ENCODE measurements at regions not wholly inside any gene's neighbourhood (a gene's known extent, or its start where the extent isn't known, plus 50 kb on each side); places are given as distances from the start of the nearest gene placed in this dataset.
A peak's percentile ranks its signal among the peaks of the same experiment; 100 is the strongest.

- no peak for DNase-seq
These were observed 65.5 kb downstream of the ANKRD60 start for GRCh38 chr20:58162986-58163385.

GRCh38 chr20:58161192-58161591, 67.3 kb downstream of the ANKRD60 start:
- DNase-seq, result no peak

- DNase-seq, result no peak
These were observed 67.9 kb downstream of the ANKRD60 start for GRCh38 chr20:58160451-58161061.

- DNase-seq, result no peak
These were observed 73.1 kb downstream of the ANKRD60 start for GRCh38 chr20:58155148-58155925.

GRCh38 chr20:58154113-58154512, 74.3 kb downstream of the ANKRD60 start:
- DNase-seq, result no peak

- DNase-seq, result no peak
These were observed 75.3 kb downstream of the ANKRD60 start for GRCh38 chr20:58153121-58153520.

GRCh38 chr20:58150772-58151171, 77.7 kb downstream of the ANKRD60 start:
- no peak for DNase-seq

GRCh38 chr20:58149437-58150091, 78.9 kb downstream of the ANKRD60 start:
- DNase-seq, result no peak

GRCh38 chr20:58148891-58149290, 79.6 kb downstream of the ANKRD60 start:
- DNase-seq, result peak; percentile 57

GRCh38 chr20:58147628-58148370, 80.7 kb downstream of the ANKRD60 start:
- no peak for DNase-seq

- peak; percentile 18 for DNase-seq
These were observed 81.7 kb downstream of the ANKRD60 start for GRCh38 chr20:58146746-58147140.

- peak; percentile 20 for DNase-seq
These were observed 82.2 kb downstream of the ANKRD60 start for GRCh38 chr20:58146081-58146745.

GRCh38 chr20:58145506-58146080, 82.9 kb downstream of the ANKRD60 start:
- DNase-seq, result peak; percentile 31

GRCh38 chr20:58144096-58144495, 84.4 kb downstream of the ANKRD60 start:
- DNase-seq, result peak; percentile 21

GRCh38 chr20:58143531-58143930, 84.9 kb downstream of the ANKRD60 start:
- peak; percentile 10 for DNase-seq

GRCh38 chr20:58142843-58143185, 85.6 kb downstream of the ANKRD60 start:
- DNase-seq, result peak; percentile 13

- DNase-seq, result no peak
These were observed 86.2 kb downstream of the ANKRD60 start for GRCh38 chr20:58141971-58142842.

- no peak for DNase-seq
These were observed 87.0 kb downstream of the ANKRD60 start for GRCh38 chr20:58141496-58141895.

- peak; percentile 5 for DNase-seq
These were observed 87.5 kb downstream of the ANKRD60 start for GRCh38 chr20:58140787-58141425.

GRCh38 chr20:58139849-58140786, 88.3 kb downstream of the ANKRD60 start:
- no peak for DNase-seq
